ENCODE measurements at regions not wholly inside any gene's neighbourhood (a gene's known extent, or its start where the extent isn't known, plus 50 kb on each side); places are given as distances from the start of the nearest gene placed in this dataset.

DNA sequence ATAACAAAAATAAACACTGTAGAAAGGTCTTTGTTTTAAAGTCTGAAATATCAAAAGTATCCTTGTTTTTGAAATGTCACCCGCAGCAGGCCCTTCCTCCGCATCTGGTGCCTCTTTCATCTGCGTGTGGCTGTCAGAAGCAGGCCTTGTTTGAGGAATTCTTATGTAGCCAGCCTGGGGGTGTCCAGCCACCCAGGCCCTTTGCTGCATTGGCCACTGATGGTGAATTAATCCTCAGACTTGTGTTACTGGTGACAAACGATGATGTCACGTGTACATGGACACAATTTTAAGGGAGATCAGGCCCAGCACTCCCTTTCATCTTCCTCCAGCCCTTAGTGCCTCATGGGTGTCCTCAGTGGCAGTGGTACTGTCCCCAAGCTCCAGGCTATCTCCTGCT lies 208.0 kb upstream of the GALNT2 start:
- Histone ChIP-seq H3K4me1 (ENCODE audit: control insufficient read depth in 2 of 2, insufficient read depth in 2 of 2, low read length in 2 of 2) (peaks cover 31% of the 10 kb centered on the region in 2 donors), H3K36me3 (replicated peaks in 1 of 2; ENCODE audit: control extremely low read depth in 1 of 2, control insufficient read depth in 1 of 2, extremely low read depth in 1 of 2, insufficient read depth in 2 of 2, low read length in 1 of 2) (no peaks in the 10 kb centered on the region), H3K4me3 (ENCODE audit: control extremely low read depth in 1 of 5, extremely low read depth in 1 of 5, insufficient read depth in 1 of 5, low read depth in 2 of 5, low read length in 4 of 5) (no peak overlapping the region), H3K9ac (ENCODE audit: low read length) (no peak overlapping the region), H3K79me2 (ENCODE audit: control insufficient read depth, insufficient read depth, low read length) (no peaks in the 10 kb centered on the region), H3K27me3 (replicated peaks in 1 of 4; ENCODE audit: control extremely low read depth in 1 of 4, control insufficient read depth in 3 of 4, insufficient read depth in 4 of 4, low read length in 3 of 4) (no peaks in the 10 kb centered on the region), H2AFZ (ENCODE audit: insufficient read depth, low read depth, low read length, poor library complexity, severe bottlenecking) (no peak overlapping the region), H3K9me3 (ENCODE audit: control extremely low read depth in 1 of 3, control insufficient read depth in 2 of 3, insufficient read depth in 1 of 3, low read length in 2 of 3) (no peaks in the 10 kb centered on the region), H3K4me2 (replicated peaks; ENCODE audit: low read depth, low read length, poor library complexity, severe bottlenecking) (no peak overlapping the region), H3K27ac (ENCODE audit: low read length in 2 of 2) (no peak overlapping the region), H4K20me1 (ENCODE audit: control insufficient read depth, insufficient read depth, low read length, poor library complexity, severe bottlenecking) (no peaks in the 10 kb centered on the region)
- TF ChIP-seq EZH2 (IDR thresholded peaks at IDR 0.05; ENCODE audit: borderline replicate concordance, insufficient read depth, low read depth, low read length, poor library complexity, severe bottlenecking): no peak
- Mint-ChIP-seq H3K4me3 (no peak overlapping the region), H3K4me1 (peaks cover 25% of the 10 kb centered on the region), H3K27me3 (no peaks in the 10 kb centered on the region), H3K9me3 (ENCODE audit: insufficient read depth) (no peaks in the 10 kb centered on the region), H3K27ac (no peak overlapping the region)
- no peak for ATAC-seq (ENCODE audit: low read depth)
- ChIA-PET CTCF (interaction anchor here (0.6 to 1.2 kb wide), 2 partner anchors 11 to 12 kb away, joined by 3 to 5 read pairs; no protein-coding TSS in a partner anchor), POLR2A (no interaction called here)
- no peak for DNase-seq
- intact Hi-C loops (cut with micrococcal nuclease): loop anchor here (5.0 kb wide), 3 partner anchors 197 to 443 kb away; no protein-coding TSS in a partner anchor
- WGBS (ENCODE audit: insufficient coverage): 100% methylated on average over 5 of the region's 5 CpGs

- Mint-ChIP-seq H3K4me3 (no peak overlapping the region), H3K9me3 (ENCODE audit: insufficient read depth) (no peaks in the 10 kb centered on the region), H3K27me3 (no peaks in the 10 kb centered on the region), H3K27ac (no peak overlapping the region), H3K4me1 (peaks cover 7% of the 10 kb centered on the region)
- intact Hi-C loops (cut with micrococcal nuclease): no loop called here
- no peak for ATAC-seq (ENCODE audit: low read depth)
- no peaks in the 10 kb centered on the region for H3K36me3 ChIP-seq (replicated peaks in 1 of 2; ENCODE audit: control extremely low read depth in 1 of 2, control insufficient read depth in 1 of 2, extremely low read depth in 1 of 2, insufficient read depth in 2 of 2, low read length in 1 of 2)
- CTCF ChIA-PET: interaction anchor here (1.1 kb wide), 1 partner anchor 12 kb away, joined by 3 read pairs; no protein-coding TSS in a partner anchor
- H3K27ac ChIP-seq (ENCODE audit: low read length in 2 of 2): no peak overlapping the region
- H3K4me1 ChIP-seq (ENCODE audit: control insufficient read depth in 2 of 2, insufficient read depth in 2 of 2, low read length in 2 of 2): peaks cover 12 to 14% of the 10 kb centered on the region in 2 donors
- POLR2A ChIA-PET: no interaction called here
- no peak overlapping the region for H2AFZ ChIP-seq (ENCODE audit: insufficient read depth, low read depth, low read length, poor library complexity, severe bottlenecking)
- H3K9me3 ChIP-seq (ENCODE audit: control extremely low read depth in 1 of 3, control insufficient read depth in 2 of 3, insufficient read depth in 1 of 3, low read length in 2 of 3): no peaks in the 10 kb centered on the region
- no peak for DNase-seq
- no peaks in the 10 kb centered on the region for H3K27me3 ChIP-seq (replicated peaks in 1 of 4; ENCODE audit: control extremely low read depth in 1 of 4, control insufficient read depth in 3 of 4, insufficient read depth in 4 of 4, low read length in 3 of 4)
- H3K9ac ChIP-seq (ENCODE audit: low read length): no peak overlapping the region
- H3K4me2 ChIP-seq (replicated peaks; ENCODE audit: low read depth, low read length, poor library complexity, severe bottlenecking): no peak overlapping the region
- H3K4me3 ChIP-seq (ENCODE audit: control extremely low read depth in 1 of 5, extremely low read depth in 1 of 5, insufficient read depth in 1 of 5, low read depth in 2 of 5, low read length in 4 of 5): no peak overlapping the region
- WGBS (ENCODE audit: insufficient coverage): 100% methylated on average over 3 of the region's 6 CpGs
- no peak for TF ChIP-seq EZH2 (IDR thresholded peaks at IDR 0.05; ENCODE audit: borderline replicate concordance, insufficient read depth, low read depth, low read length, poor library complexity, severe bottlenecking)
- TF ChIP-seq, protein P1, sequence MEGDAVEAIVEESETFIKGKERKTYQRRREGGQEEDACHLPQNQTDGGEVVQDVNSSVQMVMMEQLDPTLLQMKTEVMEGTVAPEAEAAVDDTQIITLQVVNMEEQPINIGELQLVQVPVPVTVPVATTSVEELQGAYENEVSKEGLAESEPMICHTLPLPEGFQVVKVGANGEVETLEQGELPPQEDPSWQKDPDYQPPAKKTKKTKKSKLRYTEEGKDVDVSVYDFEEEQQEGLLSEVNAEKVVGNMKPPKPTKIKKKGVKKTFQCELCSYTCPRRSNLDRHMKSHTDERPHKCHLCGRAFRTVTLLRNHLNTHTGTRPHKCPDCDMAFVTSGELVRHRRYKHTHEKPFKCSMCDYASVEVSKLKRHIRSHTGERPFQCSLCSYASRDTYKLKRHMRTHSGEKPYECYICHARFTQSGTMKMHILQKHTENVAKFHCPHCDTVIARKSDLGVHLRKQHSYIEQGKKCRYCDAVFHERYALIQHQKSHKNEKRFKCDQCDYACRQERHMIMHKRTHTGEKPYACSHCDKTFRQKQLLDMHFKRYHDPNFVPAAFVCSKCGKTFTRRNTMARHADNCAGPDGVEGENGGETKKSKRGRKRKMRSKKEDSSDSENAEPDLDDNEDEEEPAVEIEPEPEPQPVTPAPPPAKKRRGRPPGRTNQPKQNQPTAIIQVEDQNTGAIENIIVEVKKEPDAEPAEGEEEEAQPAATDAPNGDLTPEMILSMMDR (IDR thresholded peaks at IDR 0.05): no peak
- H3K79me2 ChIP-seq (ENCODE audit: control insufficient read depth, insufficient read depth, low read length): no peaks in the 10 kb centered on the region
- H4K20me1 ChIP-seq (ENCODE audit: control insufficient read depth, insufficient read depth, low read length, poor library complexity, severe bottlenecking): no peaks in the 10 kb centered on the region
Measured at GRCh38 chr1:229860926-229861325, 206.1 kb upstream of the GALNT2 start.

Measured in B cell (primary cell).